NCI-H2029 (cell line): ENCODE measurements at regions not wholly inside any gene's neighbourhood (a gene's known extent, or its start where the extent isn't known, plus 50 kb on each side); places are given as distances from the start of the nearest gene placed in this dataset.
A peak's percentile ranks its signal among the peaks of the same experiment; 100 is the strongest.
"Not testable (repeated sequence)": the region's sequence is repeated elsewhere in the genome, so short reads cannot be mapped to it uniquely, and the experiment has no call there.

Source experiments
- DNase-seq: peaks from one replicate; lab custom pipeline; 2025; lab: John Stamatoyannopoulos, UW

GRCh38 chr17:63078707-63079106 is 112.7 kb downstream of the TANC2 start:
- no peak for DNase-seq

- no peak for DNase-seq
Measured at GRCh38 chr17:63082273-63082861, 116.3 kb downstream of the TANC2 start.

GRCh38 chr17:63082952-63083351 is 116.9 kb downstream of the TANC2 start:
- DNase-seq = no peak

- DNase-seq = no peak
Measured at GRCh38 chr17:63086483-63087185, 120.6 kb downstream of the TANC2 start.

GRCh38 chr17:63090358-63091114 is 124.5 kb downstream of the TANC2 start:
- DNase-seq = not testable (repeated sequence)

GRCh38 chr17:63091909-63092308 is 125.9 kb downstream of the TANC2 start:
- DNase-seq = not testable (repeated sequence)

GRCh38 chr17:63094631-63095030 is 128.6 kb downstream of the TANC2 start:
- DNase-seq = no peak

GRCh38 chr17:63095459-63095858 is 129.4 kb downstream of the TANC2 start:
- DNase-seq = no peak

- DNase-seq = no peak
Measured at GRCh38 chr17:63095879-63096278, 129.8 kb downstream of the TANC2 start.

- no peak for DNase-seq
Measured at GRCh38 chr17:63096426-63096825, 130.4 kb downstream of the TANC2 start.

- no peak for DNase-seq
Measured at GRCh38 chr17:63099425-63099824, 133.4 kb downstream of the TANC2 start.

- DNase-seq = no peak
Measured at GRCh38 chr17:63102034-63102433, 136.0 kb downstream of the TANC2 start.

- DNase-seq = no peak
Measured at GRCh38 chr17:63106050-63106449, 140.0 kb downstream of the TANC2 start.

- no peak for DNase-seq
Measured at GRCh38 chr17:63109661-63110060, 143.6 kb downstream of the TANC2 start.

- DNase-seq = no peak
Measured at GRCh38 chr17:63113167-63113566, 147.1 kb downstream of the TANC2 start.

- no peak for DNase-seq
Measured at GRCh38 chr17:63116228-63116627, 150.2 kb downstream of the TANC2 start.

GRCh38 chr17:63116967-63117830 is 151.2 kb downstream of the TANC2 start:
- DNase-seq = peak; percentile 15

- no peak for DNase-seq
Measured at GRCh38 chr17:63120406-63120805, 154.4 kb downstream of the TANC2 start.

GRCh38 chr17:63124536-63124935 is 158.5 kb downstream of the TANC2 start:
- DNase-seq = no peak

GRCh38 chr17:63124958-63125357 is 158.9 kb downstream of the TANC2 start:
- DNase-seq = no peak

GRCh38 chr17:63125987-63126386 is 160.0 kb downstream of the TANC2 start:
- DNase-seq = no peak

GRCh38 chr17:63126607-63127006 is 160.6 kb downstream of the TANC2 start:
- DNase-seq = no peak
